BLaER1 treated with 17β-estradiol and CSF1 and Interleukin-3, amounts not matched to agents 10 nM and 100 nM (cell line): ENCODE measurements at regions not wholly inside any gene's neighbourhood (a gene's known extent, or its start where the extent isn't known, plus 50 kb on each side); places are given as distances from the start of the nearest gene placed in this dataset.

ENCODE experiments used
- H3K27ac ChIP-seq, 11 experiments: shearing (Covaris generic); formaldehyde crosslinking; 2 replicates each; pipeline ENCODE4 v1.8.1; 2022
- H3K27me3 ChIP-seq, 11 experiments: shearing (Covaris generic); formaldehyde crosslinking; 2 replicates each; pipeline ENCODE4 v1.8.1; 2022
- H3K36me3 ChIP-seq, 11 experiments: shearing (Covaris generic); formaldehyde crosslinking; 2 replicates each; pipeline ENCODE4 v1.8.1; 2022
- H3K4me1 ChIP-seq, 10 experiments: shearing (Covaris generic); formaldehyde crosslinking; 2 replicates each; pipeline ENCODE4 v1.8.1; 2022
- H3K4me2 ChIP-seq, 11 experiments: shearing (Covaris generic); formaldehyde crosslinking; 2 replicates each; pipeline ENCODE4 v1.8.1; 2022
- H3K4me3 ChIP-seq, 10 experiments: shearing (Covaris generic); formaldehyde crosslinking; 2 replicates each; pipeline ENCODE4 v1.8.1; 2022
- H3K9ac ChIP-seq, 11 experiments: shearing (Covaris generic); formaldehyde crosslinking; 2 replicates each; pipeline ENCODE4 v1.8.1; 2022
- H3K9me3 ChIP-seq, 11 experiments: shearing (Covaris generic); formaldehyde crosslinking; replicated peaks in 1 of 11; 2 replicates each; pipeline ENCODE4 v1.8.1; 2022
- H4K20me1 ChIP-seq, 11 experiments: shearing (Covaris generic); formaldehyde crosslinking; 2 replicates each; pipeline ENCODE4 v1.8.1; 2022
- Cebpa-rat ChIP-seq, 11 experiments: shearing (Covaris generic); IDR thresholded peaks; 2 replicates each; pipeline ENCODE4 v1.8.1; 2022

GRCh38 chr5:57325678-57326397 lies 152.0 kb downstream of the GPBP1 start:
- Histone ChIP-seq H4K20me1 (no peaks in the 10 kb centered on the region), H3K27me3 (no peaks in the 10 kb centered on the region), H3K9me3 (peaks cover 0 to 6% (median 0%) of the 10 kb centered on the region in 11 experiments; a peak in 2 of 22 replicates), H3K4me3 (no peak overlapping the region), H3K27ac (no peak overlapping the region), H3K4me2 (no peak overlapping the region), H3K4me1 (peaks cover 0 to 8% (median 0%) of the 10 kb centered on the region in 10 experiments; a peak in 1 of 20 replicates), H3K9ac (no peak overlapping the region), H3K36me3 (no peaks in the 10 kb centered on the region)
- TF ChIP-seq Cebpa-rat (IDR thresholded peaks at IDR 0.05): no peak

GRCh38 chr5:57324861-57325260 lies 151.0 kb downstream of the GPBP1 start:
- Histone ChIP-seq H4K20me1 (no peaks in the 10 kb centered on the region), H3K27ac (no peak overlapping the region), H3K36me3 (no peaks in the 10 kb centered on the region), H3K4me1 (peaks cover 0 to 8% (median 0%) of the 10 kb centered on the region in 10 experiments; a peak in 1 of 20 replicates), H3K4me3 (no peak overlapping the region), H3K9me3 (peaks cover 0 to 6% (median 0%) of the 10 kb centered on the region in 11 experiments; a peak in 1 of 22 replicates), H3K27me3 (no peaks in the 10 kb centered on the region), H3K9ac (no peak overlapping the region), H3K4me2 (no peak overlapping the region)
- TF ChIP-seq Cebpa-rat (IDR thresholded peaks at IDR 0.05): no peak

GRCh38 chr5:57324181-57324580 lies 150.3 kb downstream of the GPBP1 start:
- H3K9ac ChIP-seq: no peak overlapping the region
- no peaks in the 10 kb centered on the region for H3K27me3 ChIP-seq
- peaks cover 0 to 6% (median 0%) of the 10 kb centered on the region in 11 experiments; a peak in 1 of 22 replicates for H3K9me3 ChIP-seq
- no peaks in the 10 kb centered on the region for H3K36me3 ChIP-seq
- H3K4me2 ChIP-seq: no peak overlapping the region
- no peak overlapping the region for H3K27ac ChIP-seq
- H3K4me1 ChIP-seq: peaks cover 0 to 8% (median 0%) of the 10 kb centered on the region in 10 experiments; a peak in 1 of 20 replicates
- no peak for TF ChIP-seq Cebpa-rat (IDR thresholded peaks at IDR 0.05)
- no peak overlapping the region for H3K4me3 ChIP-seq
- H4K20me1 ChIP-seq: no peaks in the 10 kb centered on the region

- Histone ChIP-seq H3K9ac (no peak overlapping the region), H3K36me3 (no peaks in the 10 kb centered on the region), H3K4me3 (no peak overlapping the region), H3K27me3 (no peaks in the 10 kb centered on the region), H4K20me1 (no peaks in the 10 kb centered on the region), H3K4me1 (peaks cover 0 to 18% (median 0%) of the 10 kb centered on the region in 10 experiments; a peak in 5 of 20 replicates), H3K4me2 (no peak overlapping the region; a peak in 1 of 22 replicates), H3K9me3 (peaks cover 0 to 5% (median 0%) of the 10 kb centered on the region in 11 experiments; a peak in 1 of 22 replicates), H3K27ac (no peak overlapping the region)
- no peak for TF ChIP-seq Cebpa-rat (IDR thresholded peaks at IDR 0.05)
These were observed 146.7 kb downstream of the GPBP1 start for GRCh38 chr5:57320582-57320981.

GRCh38 chr5:57319628-57320027 lies 145.8 kb downstream of the GPBP1 start:
- Histone ChIP-seq H3K36me3 (no peaks in the 10 kb centered on the region), H3K27ac (no peak overlapping the region), H3K4me3 (no peak overlapping the region), H3K9ac (no peak overlapping the region), H3K27me3 (no peaks in the 10 kb centered on the region), H4K20me1 (no peaks in the 10 kb centered on the region), H3K4me1 (peaks cover 0 to 21% (median 0%) of the 10 kb centered on the region in 10 experiments; a peak in 5 of 20 replicates), H3K4me2 (no peak overlapping the region), H3K9me3 (peaks cover 0 to 5% (median 0%) of the 10 kb centered on the region in 11 experiments; a peak in 1 of 22 replicates)
- TF ChIP-seq Cebpa-rat (IDR thresholded peaks at IDR 0.05): no peak

GRCh38 chr5:57318251-57318650 lies 144.4 kb downstream of the GPBP1 start:
- Histone ChIP-seq H3K9ac (no peak overlapping the region), H4K20me1 (no peaks in the 10 kb centered on the region), H3K4me3 (no peak overlapping the region), H3K36me3 (no peaks in the 10 kb centered on the region), H3K4me1 (peaks cover 0 to 21% (median 0%) of the 10 kb centered on the region in 10 experiments; a peak in 5 of 20 replicates), H3K27ac (no peak overlapping the region), H3K27me3 (no peaks in the 10 kb centered on the region), H3K9me3 (peaks cover 0 to 5% (median 0%) of the 10 kb centered on the region in 11 experiments; a peak in 1 of 22 replicates), H3K4me2 (no peak overlapping the region)
- TF ChIP-seq Cebpa-rat (IDR thresholded peaks at IDR 0.05): no peak

- Histone ChIP-seq H3K4me2 (0 out of 22 replicates have a peak overlapping the region, but pooled peaks of 2 of the 11 experiments have one; percentile 12 to 33), H3K27me3 (no peaks in the 10 kb centered on the region), H3K9ac (no peak overlapping the region), H4K20me1 (no peaks in the 10 kb centered on the region), H3K4me3 (no peak overlapping the region), H3K36me3 (no peaks in the 10 kb centered on the region), H3K9me3 (peaks cover 0 to 5% (median 0%) of the 10 kb centered on the region in 11 experiments; a peak in 1 of 22 replicates), H3K4me1 (peaks cover 0 to 21% (median 0%) of the 10 kb centered on the region in 10 experiments; a peak in 5 of 20 replicates), H3K27ac (no peak overlapping the region)
- no peak for TF ChIP-seq Cebpa-rat (IDR thresholded peaks at IDR 0.05)
These were observed 143.5 kb downstream of the GPBP1 start for GRCh38 chr5:57317341-57317740.

- Histone ChIP-seq H3K4me1 (peaks cover 0 to 21% (median 0%) of the 10 kb centered on the region in 10 experiments; a peak in 5 of 20 replicates), H4K20me1 (no peaks in the 10 kb centered on the region), H3K27me3 (no peaks in the 10 kb centered on the region), H3K36me3 (no peaks in the 10 kb centered on the region), H3K4me3 (no peak overlapping the region), H3K9me3 (peaks cover 0 to 5% (median 0%) of the 10 kb centered on the region in 11 experiments; a peak in 1 of 22 replicates), H3K4me2 (peak overlapping the region in 3 of 11 experiments; percentile 5 to 33 (median 12); a peak in 4 of 22 replicates), H3K9ac (no peak overlapping the region), H3K27ac (no peak overlapping the region)
- TF ChIP-seq Cebpa-rat (IDR thresholded peaks at IDR 0.05): no peak
These were observed 143.0 kb downstream of the GPBP1 start for GRCh38 chr5:57316798-57317327.

- no peak for TF ChIP-seq Cebpa-rat (IDR thresholded peaks at IDR 0.05)
- no peaks in the 10 kb centered on the region for H3K36me3 ChIP-seq
- no peaks in the 10 kb centered on the region for H4K20me1 ChIP-seq
- H3K9me3 ChIP-seq: peaks cover 0 to 5% (median 0%) of the 10 kb centered on the region in 11 experiments; a peak in 1 of 22 replicates
- H3K9ac ChIP-seq: no peak overlapping the region
- peak overlapping the region in 2 of 11 experiments; percentile 12 to 33; a peak in 3 of 22 replicates for H3K4me2 ChIP-seq
- no peaks in the 10 kb centered on the region for H3K27me3 ChIP-seq
- H3K4me1 ChIP-seq: peaks cover 0 to 21% (median 0%) of the 10 kb centered on the region in 10 experiments; a peak in 5 of 20 replicates
- H3K4me3 ChIP-seq: no peak overlapping the region
- no peak overlapping the region for H3K27ac ChIP-seq
These were observed 142.1 kb downstream of the GPBP1 start for GRCh38 chr5:57315941-57316340.
